Calu3 (cell line): ENCODE measurements at regions not wholly inside any gene's neighbourhood (a gene's known extent, or its start where the extent isn't known, plus 50 kb on each side); places are given as distances from the start of the nearest gene placed in this dataset.

Experiments
- BruUV-seq: library from RNA; stranded (reverse); fragments of 400-500 nt; replicated peaks from 2 replicates; lab custom pipeline; 2021; lab: Mats Ljungman, UMichigan
- CTCF ChIA-PET: fragments of 300-600 bp; sonication (Branson Sonifier 250); formaldehyde crosslinking; loops from one replicate; lab custom pipeline; 2022; ENCODE audit warnings: antibody characterized with exemption; lab: Charles Lee
- DNase-seq: peaks from one replicate; pipeline ENCODE4 v3.0.0; 2022
- H3K27ac Mint-ChIP-seq: one replicate; pipeline ENCODE4 v1.8.0; 2022; ENCODE audit warnings: mixed read lengths; ENCODE audit not compliant: unreplicated experiment
- H3K27me3 Mint-ChIP-seq: one replicate; pipeline ENCODE4 v1.8.0; 2022; ENCODE audit warnings: mixed read lengths; ENCODE audit not compliant: unreplicated experiment
- H3K36me3 Mint-ChIP-seq: one replicate; pipeline ENCODE4 v1.8.0; 2022; ENCODE audit warnings: mild to moderate bottlenecking, moderate library complexity, mixed read lengths; ENCODE audit not compliant: insufficient read depth, unreplicated experiment
- H3K4me1 Mint-ChIP-seq: one replicate; pipeline ENCODE4 v1.8.0; 2022; ENCODE audit warnings: mild to moderate bottlenecking, low read depth, mixed read lengths; ENCODE audit not compliant: unreplicated experiment
- H3K4me3 Mint-ChIP-seq: one replicate; pipeline ENCODE4 v1.8.0; 2022; ENCODE audit warnings: mild to moderate bottlenecking, low read depth, moderate library complexity, mixed read lengths; ENCODE audit not compliant: unreplicated experiment
- H3K9me3 Mint-ChIP-seq: one replicate; pipeline ENCODE4 v1.8.0; 2022; ENCODE audit warnings: low read depth, mixed read lengths; ENCODE audit not compliant: unreplicated experiment
- CTCF ChIP-seq: fragments of 200-600 bp; IDR thresholded peaks from one replicate; pipeline ENCODE4 v1.8.0; 2022; ENCODE audit warnings: antibody characterized with exemption; ENCODE audit not compliant: unreplicated experiment
- intact Hi-C: fragments of 100-400 bp; cut with micrococcal nuclease; formaldehyde crosslinking; loops from one replicate; pipeline ENCODE4 v1.10.0; 2022; ENCODE audit not compliant: unreplicated experiment

DNA sequence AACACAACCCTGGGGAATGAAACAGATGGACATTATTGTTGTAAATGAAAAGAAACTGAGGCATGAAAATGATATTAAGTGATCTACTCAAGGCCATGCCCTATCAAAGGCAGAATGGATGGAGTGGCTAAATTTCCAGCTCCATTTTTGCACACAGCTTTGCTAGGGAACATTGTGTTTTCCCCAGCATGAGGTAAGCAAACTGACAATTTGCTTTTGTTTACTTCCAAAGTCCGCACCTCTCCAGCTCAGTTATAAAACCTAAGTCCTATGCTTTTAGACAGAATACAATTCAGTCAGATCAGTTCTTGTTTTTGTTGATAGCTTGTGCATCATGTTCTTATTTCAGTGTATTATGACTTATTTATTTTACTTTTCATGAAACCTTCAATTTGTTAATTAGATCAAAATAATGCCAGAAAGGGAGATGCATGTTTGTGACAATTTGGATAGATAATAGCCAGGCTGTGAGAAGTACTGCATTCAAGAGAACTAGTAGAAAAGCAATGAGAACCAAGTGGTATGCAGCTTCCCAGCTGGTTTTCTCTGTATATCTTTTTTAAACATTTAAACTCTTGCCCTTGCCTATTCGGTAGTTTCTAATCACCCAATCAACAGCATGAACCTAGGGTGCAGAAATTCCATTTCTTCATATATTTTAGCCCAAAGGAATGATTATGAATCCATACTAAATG, 380.8 kb downstream of the SPATA31D1 start:
- H3K9me3 Mint-ChIP-seq = peaks cover 3% of the 10 kb centered on the region
- CTCF ChIA-PET = interaction anchor here (0.6 kb wide), 1 partner anchor 706 kb away, joined by 9 read pairs; no protein-coding TSS in a partner anchor

DNA sequence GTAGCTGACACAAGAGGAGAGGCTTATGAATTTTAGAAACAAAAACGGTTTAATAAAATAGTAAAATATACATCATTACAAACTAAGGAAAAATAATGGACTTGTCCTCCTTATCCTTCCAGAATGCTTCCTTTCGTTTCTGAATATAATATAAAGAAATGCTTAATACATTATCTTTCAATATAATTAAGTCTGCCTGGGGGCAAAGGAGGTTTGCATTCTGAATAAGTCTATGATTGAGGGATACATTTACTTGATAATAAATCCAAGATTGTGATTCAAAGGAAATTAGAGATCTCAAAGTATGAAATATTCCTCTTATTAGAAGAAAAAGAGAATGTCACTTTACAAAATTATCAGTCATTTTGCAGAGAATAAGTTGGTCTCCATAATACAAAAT, 386.5 kb downstream of the SPATA31D1 start:
- CTCF ChIA-PET = no interaction called here
- H3K4me1 Mint-ChIP-seq = no peaks in the 10 kb centered on the region
- no peak for TF ChIP-seq CTCF

More for the DNA sequence above, 380.8 kb downstream of the SPATA31D1 start:
- Mint-ChIP-seq H3K4me3 (no peak overlapping the region), H3K27ac (no peak overlapping the region), H3K4me1 (no peaks in the 10 kb centered on the region), H3K36me3 (no peaks in the 10 kb centered on the region), H3K27me3 (no peaks in the 10 kb centered on the region)
- no peak for DNase-seq
- BruUV-seq = no TSS peak
- intact Hi-C loops = no loop called here
- TF ChIP-seq CTCF = no peak

GRCh38 chr9:82376677-82377232, 388.2 kb downstream of the SPATA31D1 start:
- H3K27me3 Mint-ChIP-seq = no peaks in the 10 kb centered on the region
- H3K27ac Mint-ChIP-seq = no peak overlapping the region
- H3K36me3 Mint-ChIP-seq = no peaks in the 10 kb centered on the region
- peaks cover 3% of the 10 kb centered on the region for H3K9me3 Mint-ChIP-seq
- no peak for TF ChIP-seq CTCF
- intact Hi-C loops = no loop called here
- H3K4me3 Mint-ChIP-seq = no peak overlapping the region
- CTCF ChIA-PET = no interaction called here
- BruUV-seq = no TSS peak
- H3K4me1 Mint-ChIP-seq = no peaks in the 10 kb centered on the region
- no peak for DNase-seq

More for the DNA sequence above, 386.5 kb downstream of the SPATA31D1 start:
- DNase-seq = no peak
- BruUV-seq = no TSS peak
- no peaks in the 10 kb centered on the region for H3K27me3 Mint-ChIP-seq
- H3K36me3 Mint-ChIP-seq = no peaks in the 10 kb centered on the region
- H3K9me3 Mint-ChIP-seq = peaks cover 3% of the 10 kb centered on the region
- no peak overlapping the region for H3K4me3 Mint-ChIP-seq
- intact Hi-C loops = no loop called here
- no peak overlapping the region for H3K27ac Mint-ChIP-seq

DNA sequence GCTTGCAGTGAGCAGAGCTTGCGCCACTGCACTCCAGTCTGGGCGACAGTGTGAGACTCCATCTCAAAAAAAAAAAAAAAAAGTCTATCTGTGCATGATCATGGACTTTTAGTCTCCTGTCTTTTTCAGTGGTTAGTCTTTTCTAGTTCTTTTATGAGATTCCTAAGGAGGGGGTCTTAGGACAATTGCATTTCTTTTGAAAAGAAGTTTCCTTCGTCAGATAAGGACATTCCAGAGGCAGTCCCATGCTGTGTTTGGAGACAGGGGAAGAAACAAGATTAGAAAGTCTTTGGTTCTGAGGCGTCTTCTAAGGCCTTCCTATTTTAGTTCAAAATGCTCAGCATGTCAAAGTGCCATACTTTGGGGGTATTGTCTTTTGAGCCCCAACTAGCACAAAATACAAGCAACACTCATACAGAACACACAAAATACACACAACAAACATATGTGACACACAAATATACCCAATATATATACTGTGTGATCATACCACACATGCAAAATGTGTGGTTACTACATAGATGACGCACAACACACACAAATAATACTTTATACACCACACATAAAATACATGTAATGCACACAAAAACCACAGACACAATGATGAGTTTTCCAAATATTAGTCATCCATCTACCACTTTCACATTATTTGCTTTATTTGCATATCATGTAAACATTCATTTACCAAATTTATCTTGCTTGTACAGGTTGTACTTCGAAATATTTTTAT, 394.5 kb downstream of the SPATA31D1 start:
- no peak for DNase-seq
- no peak for TF ChIP-seq CTCF
- no TSS peak for BruUV-seq
- intact Hi-C loops = no loop called here
- H3K4me1 Mint-ChIP-seq = no peaks in the 10 kb centered on the region
- H3K27me3 Mint-ChIP-seq = no peaks in the 10 kb centered on the region
- no peaks in the 10 kb centered on the region for H3K36me3 Mint-ChIP-seq
- H3K9me3 Mint-ChIP-seq = no peaks in the 10 kb centered on the region
- CTCF ChIA-PET = no interaction called here
- H3K27ac Mint-ChIP-seq = no peak overlapping the region
- no peak overlapping the region for H3K4me3 Mint-ChIP-seq
